ENCODE measurements at regions not wholly inside any gene's neighbourhood (a gene's known extent, or its start where the extent isn't known, plus 50 kb on each side); places are given as distances from the start of the nearest gene placed in this dataset.

DNA sequence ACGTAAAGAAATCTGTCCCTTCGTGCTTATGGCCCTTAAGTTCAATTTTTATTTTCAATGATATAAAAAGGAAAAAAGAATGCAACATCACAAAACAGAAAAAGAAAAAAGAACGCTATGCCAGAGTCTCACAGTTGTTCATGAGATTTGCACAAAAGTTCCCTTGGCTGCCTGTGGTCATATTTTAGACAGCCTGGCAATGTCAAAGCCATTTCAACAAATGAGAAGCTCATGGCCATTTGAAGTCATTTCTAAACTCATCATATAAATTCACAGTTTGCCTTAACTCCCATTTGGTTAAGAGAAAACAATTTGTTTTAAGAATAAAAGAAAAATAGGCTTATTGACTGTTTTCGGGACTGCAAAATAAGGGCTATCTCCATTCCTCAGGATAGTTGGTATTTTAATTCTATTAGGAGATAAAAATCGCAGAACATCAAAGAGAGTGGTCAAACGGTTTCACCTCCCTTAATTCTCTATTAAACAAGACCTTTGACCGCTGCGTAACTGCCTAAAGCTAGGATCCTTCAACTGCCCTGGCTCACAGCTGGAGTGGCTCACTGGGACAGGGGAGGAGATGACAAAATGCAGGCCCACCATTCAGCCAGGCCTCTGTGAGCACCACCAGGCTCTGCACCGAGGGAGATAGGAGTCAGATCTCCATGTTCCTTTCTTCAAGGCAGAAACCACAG is 119.2 kb upstream of the DAAM1 start:
- H3K9ac ChIP-seq (ENCODE audit: control insufficient read depth, extremely low read depth, insufficient read depth, low read length): no peak overlapping the region
- peaks cover 3% of the 10 kb centered on the region for H3K27me3 ChIP-seq (ENCODE audit: control insufficient read depth, extremely low read depth, insufficient read depth, low read length)
- H3K79me2 ChIP-seq (ENCODE audit: control insufficient read depth, insufficient read depth, low read length): no peaks in the 10 kb centered on the region
- no peaks in the 10 kb centered on the region for H3K36me3 ChIP-seq (ENCODE audit: control insufficient read depth in 2 of 2, extremely low read depth in 1 of 2, insufficient read depth in 2 of 2, low read length in 2 of 2)
- H3K9me3 ChIP-seq (ENCODE audit: control insufficient read depth, low read depth, low read length): no peaks in the 10 kb centered on the region
- DNase-seq (ENCODE audit: low read depth, low spot score) (no peak), FAIRE-seq (no peak)
- H3K9me1 ChIP-seq (ENCODE audit: control insufficient read depth, extremely low read depth, insufficient read depth, low read length): no peaks in the 10 kb centered on the region
- no peak overlapping the region for H3K27ac ChIP-seq (ENCODE audit: control insufficient read depth, insufficient read depth, low read length)
- TF ChIP-seq, protein P1, sequence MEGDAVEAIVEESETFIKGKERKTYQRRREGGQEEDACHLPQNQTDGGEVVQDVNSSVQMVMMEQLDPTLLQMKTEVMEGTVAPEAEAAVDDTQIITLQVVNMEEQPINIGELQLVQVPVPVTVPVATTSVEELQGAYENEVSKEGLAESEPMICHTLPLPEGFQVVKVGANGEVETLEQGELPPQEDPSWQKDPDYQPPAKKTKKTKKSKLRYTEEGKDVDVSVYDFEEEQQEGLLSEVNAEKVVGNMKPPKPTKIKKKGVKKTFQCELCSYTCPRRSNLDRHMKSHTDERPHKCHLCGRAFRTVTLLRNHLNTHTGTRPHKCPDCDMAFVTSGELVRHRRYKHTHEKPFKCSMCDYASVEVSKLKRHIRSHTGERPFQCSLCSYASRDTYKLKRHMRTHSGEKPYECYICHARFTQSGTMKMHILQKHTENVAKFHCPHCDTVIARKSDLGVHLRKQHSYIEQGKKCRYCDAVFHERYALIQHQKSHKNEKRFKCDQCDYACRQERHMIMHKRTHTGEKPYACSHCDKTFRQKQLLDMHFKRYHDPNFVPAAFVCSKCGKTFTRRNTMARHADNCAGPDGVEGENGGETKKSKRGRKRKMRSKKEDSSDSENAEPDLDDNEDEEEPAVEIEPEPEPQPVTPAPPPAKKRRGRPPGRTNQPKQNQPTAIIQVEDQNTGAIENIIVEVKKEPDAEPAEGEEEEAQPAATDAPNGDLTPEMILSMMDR (optimal IDR thresholded peaks at IDR 0.05 in 1 of 3, IDR thresholded peaks at IDR 0.05 in 1 of 3, conservative IDR thresholded peaks at IDR 0.05 in 1 of 3; ENCODE audit: extremely low read depth in 1 of 3, insufficient read depth in 2 of 3, low read length in 3 of 3): no peak
- TF ChIP-seq EZH2 (IDR thresholded peaks at IDR 0.05; ENCODE audit: low read length): no peak
- no peak overlapping the region for H3K4me3 ChIP-seq (ENCODE audit: control insufficient read depth in 2 of 3, extremely low read depth in 1 of 3, insufficient read depth in 2 of 3, low read depth in 1 of 3, low read length in 3 of 3)
- no peaks in the 10 kb centered on the region for H3K4me1 ChIP-seq (ENCODE audit: control insufficient read depth, extremely low read depth, insufficient read depth, low read length)
- no peaks in the 10 kb centered on the region for H4K20me1 ChIP-seq (ENCODE audit: control insufficient read depth, extremely low read depth, insufficient read depth, low read length)
- dilution Hi-C loops (cut with MboI; ENCODE audit: extremely low pct_ligation_motif_present, low sequenced_read_pairs): no loop called here
- H3K4me2 ChIP-seq (ENCODE audit: control insufficient read depth, extremely low read depth, insufficient read depth, low read depth, low read length): no peak overlapping the region
- no peak overlapping the region for H2AFZ ChIP-seq (ENCODE audit: control insufficient read depth, low read length)

DNA sequence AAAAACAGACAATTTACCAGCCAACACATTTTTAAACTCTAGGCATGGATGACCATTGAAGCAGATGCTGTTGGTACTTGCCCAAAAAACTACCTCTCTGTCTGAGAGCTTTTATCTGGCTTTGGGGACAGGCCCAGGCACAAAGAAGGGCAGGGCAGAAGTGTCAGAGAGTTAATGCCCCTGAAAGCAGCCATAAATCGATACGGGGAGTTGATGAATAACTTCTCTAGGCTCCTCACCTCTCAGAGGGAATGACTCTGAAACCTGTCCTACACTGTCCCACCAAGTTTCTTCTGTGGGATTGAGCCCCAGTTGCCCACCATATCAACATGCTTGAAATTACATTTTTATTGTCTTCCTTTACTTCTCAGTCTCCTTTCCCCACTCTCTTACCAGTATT is 113.0 kb upstream of the DAAM1 start:
- no peaks in the 10 kb centered on the region for H3K9me3 ChIP-seq (ENCODE audit: control insufficient read depth, low read depth, low read length)
- no peak overlapping the region for H3K9ac ChIP-seq (ENCODE audit: control insufficient read depth, extremely low read depth, insufficient read depth, low read length)
- H3K36me3 ChIP-seq (ENCODE audit: control insufficient read depth in 2 of 2, extremely low read depth in 1 of 2, insufficient read depth in 2 of 2, low read length in 2 of 2): no peaks in the 10 kb centered on the region
- H3K27ac ChIP-seq (ENCODE audit: control insufficient read depth, insufficient read depth, low read length): no peak overlapping the region
- H3K4me3 ChIP-seq (ENCODE audit: control insufficient read depth in 2 of 3, extremely low read depth in 1 of 3, insufficient read depth in 2 of 3, low read depth in 1 of 3, low read length in 3 of 3): no peak overlapping the region
- H4K20me1 ChIP-seq (ENCODE audit: control insufficient read depth, extremely low read depth, insufficient read depth, low read length): no peaks in the 10 kb centered on the region
- no peak for TF ChIP-seq EZH2 (IDR thresholded peaks at IDR 0.05; ENCODE audit: low read length)
- TF ChIP-seq, protein P1 (optimal IDR thresholded peaks at IDR 0.05 in 1 of 3, IDR thresholded peaks at IDR 0.05 in 1 of 3, conservative IDR thresholded peaks at IDR 0.05 in 1 of 3; ENCODE audit: extremely low read depth in 1 of 3, insufficient read depth in 2 of 3, low read length in 3 of 3): no peak
- dilution Hi-C loops (cut with MboI; ENCODE audit: extremely low pct_ligation_motif_present, low sequenced_read_pairs): no loop called here
- DNase-seq (ENCODE audit: low read depth, low spot score) (no peak), FAIRE-seq (no peak)
- no peak overlapping the region for H2AFZ ChIP-seq (ENCODE audit: control insufficient read depth, low read length)
- H3K4me2 ChIP-seq (ENCODE audit: control insufficient read depth, extremely low read depth, insufficient read depth, low read depth, low read length): no peak overlapping the region
- peaks cover 6% of the 10 kb centered on the region for H3K27me3 ChIP-seq (ENCODE audit: control insufficient read depth, extremely low read depth, insufficient read depth, low read length)
- no peaks in the 10 kb centered on the region for H3K4me1 ChIP-seq (ENCODE audit: control insufficient read depth, extremely low read depth, insufficient read depth, low read length)
- no peaks in the 10 kb centered on the region for H3K9me1 ChIP-seq (ENCODE audit: control insufficient read depth, extremely low read depth, insufficient read depth, low read length)
- no peaks in the 10 kb centered on the region for H3K79me2 ChIP-seq (ENCODE audit: control insufficient read depth, insufficient read depth, low read length)

Measured in keratinocyte (primary cell).